HCT116 (cell line): ENCODE measurements at regions not wholly inside any gene's neighbourhood (a gene's known extent, or its start where the extent isn't known, plus 50 kb on each side); places are given as distances from the start of the nearest gene placed in this dataset.

Experiments
- ATAC-seq: fragments of 200-7000 bp; cut with Tn5 transposase; 2 replicates; pipeline ENCODE4 v1.9.1; 2020; ENCODE audit warnings: mild to moderate bottlenecking, moderate library complexity
- BruUV-seq: library from RNA; stranded (reverse); fragments of 400-500 nt; replicated peaks from 2 replicates; lab custom pipeline; 2021; lab: Mats Ljungman, UMichigan
- CTCF ChIA-PET: fragments of 300-600 bp; sonication (Branson Sonifier 250); formaldehyde crosslinking; loops from one replicate; lab custom pipeline; 2021; ENCODE audit warnings: antibody characterized with exemption; lab: Charles Lee
- POLR2A ChIA-PET: fragments of 300-600, 350-600 bp; sonication (Branson Sonifier 250); formaldehyde crosslinking; loops from one replicate; lab custom pipeline; 2021; ENCODE audit warnings: antibody characterized with exemption; lab: Charles Lee
- RAD21 ChIA-PET, 2 experiments: fragments of 300-600 bp; sonication (Branson Sonifier 250); formaldehyde crosslinking; loops; one replicate each; lab custom pipeline; 2023; ENCODE audit warnings: low total read pairs in 2 of 2; ENCODE audit not compliant: uncharacterized antibody in 2 of 2, unreplicated experiment in 2 of 2, low non-redundant PET in 1 of 2; lab: Charles Lee
- DNase-seq: peaks from one replicate; pipeline ENCODE4 v3.0.0-alpha.2; 2010; ENCODE audit warnings: low read depth, low spot score
- H2AFZ ChIP-seq: fragments of 200-600 bp; shearing (Covaris generic), sonication (generic); 2 replicates; pipeline ENCODE4 v1.6.1; 2017; ENCODE audit warnings: low read depth, mixed run types, mixed read lengths, antibody characterized with exemption, low read length; ENCODE audit not compliant: poor library complexity, severe bottlenecking
- H3K27ac ChIP-seq: 2 replicates; pipeline ENCODE4 v1.5.1; 2012; ENCODE audit warnings: low read depth, low read length
- H3K27me3 ChIP-seq: fragments of 200-600 bp; sonication (generic); 2 replicates; pipeline ENCODE4 v1.6.1; 2016; ENCODE audit warnings: mixed run types, low read length, mixed read lengths; ENCODE audit not compliant: insufficient read depth
- H3K36me3 ChIP-seq, 2 experiments: fragments of 200-500 bp in 1 of 2; fragments of 200-600 bp in 1 of 2; sonication (Bioruptor generic) in 1 of 2; sonication (generic) in 1 of 2; 2 replicates each; pipeline versions ENCODE4 v1.5.1 to v1.6.1; 2014 to 2016; ENCODE audit warnings: low read length in 2 of 2, inconsistent platforms in 1 of 2, mixed read lengths in 1 of 2, mixed run types in 1 of 2; ENCODE audit not compliant: insufficient read depth in 2 of 2, control insufficient read depth in 1 of 2
- H3K4me1 ChIP-seq, 2 experiments: fragments of 200-600 bp in 1 of 2; sonication (generic) in 1 of 2; 2 replicates each; pipeline versions ENCODE4 v1.5.1 to v1.6.1; 2012 to 2017; ENCODE audit warnings: low read length in 2 of 2, inconsistent platforms in 1 of 2, mild to moderate bottlenecking in 1 of 2, mixed read lengths in 1 of 2, mixed run types in 1 of 2, moderate library complexity in 1 of 2; ENCODE audit not compliant: insufficient read depth in 2 of 2, control insufficient read depth in 1 of 2
- H3K4me2 ChIP-seq: fragments of 200-600 bp; sonication (generic); 2 replicates; pipeline ENCODE4 v1.6.1; 2017; ENCODE audit warnings: mixed run types, low read length, mixed read lengths
- H3K4me3 ChIP-seq, 2 experiments: fragments of 200-600 bp in 1 of 2; sonication (generic) in 1 of 2; replicated peaks in 1 of 2; 2 replicates each; pipeline ENCODE4 v1.5.1; 2011 to 2016; ENCODE audit warnings: low read length in 2 of 2, control low read depth in 1 of 2, low read depth in 1 of 2, mild to moderate bottlenecking in 1 of 2, mixed read lengths in 1 of 2, mixed run types in 1 of 2
- H3K79me2 ChIP-seq: fragments of 200-600 bp; sonication (generic); 2 replicates; pipeline ENCODE4 v1.6.1; 2017; ENCODE audit warnings: mild to moderate bottlenecking, mixed run types, low read length, moderate library complexity, mixed read lengths; ENCODE audit not compliant: insufficient read depth
- H3K9ac ChIP-seq: fragments of 200-600 bp; sonication (generic); 2 replicates; pipeline ENCODE4 v1.6.1; 2016; ENCODE audit warnings: low read length, mixed read lengths
- H3K9me2 ChIP-seq: fragments of 200-600 bp; sonication (generic), shearing (Covaris generic); 2 replicates; pipeline ENCODE4 v1.6.1; 2017; ENCODE audit warnings: mixed run types, mild to moderate bottlenecking, moderate library complexity; ENCODE audit not compliant: insufficient read depth
- H3K9me3 ChIP-seq, 2 experiments: fragments of 200-500 bp in 1 of 2; fragments of 200-600 bp in 1 of 2; sonication (Bioruptor generic) in 1 of 2; sonication (generic) in 1 of 2; 2 replicates each; pipeline ENCODE4 v1.6.1; 2014 to 2017; ENCODE audit warnings: low read length in 2 of 2, mixed read lengths in 2 of 2, inconsistent platforms in 1 of 2, low read depth in 1 of 2, mild to moderate bottlenecking in 1 of 2, mixed run types in 1 of 2, moderate library complexity in 1 of 2; ENCODE audit not compliant: control insufficient read depth in 1 of 2, insufficient read depth in 1 of 2
- H4K20me1 ChIP-seq: fragments of 200-600 bp; sonication (generic), shearing (Covaris generic); 2 replicates; pipeline ENCODE4 v1.6.1; 2017; ENCODE audit warnings: mixed run types, mild to moderate bottlenecking, moderate library complexity; ENCODE audit not compliant: insufficient read depth
- ATF3 ChIP-seq: IDR thresholded peaks from 2 replicates; pipeline ENCODE4 v1.6.1; 2012
- CBX3 ChIP-seq: IDR thresholded peaks from 2 replicates; pipeline ENCODE4 v1.6.1; 2012; ENCODE audit warnings: low read depth
- CEBPB ChIP-seq: IDR thresholded peaks from 2 replicates; pipeline ENCODE4 v1.6.1; 2012; ENCODE audit warnings: low read depth
- EGR1 ChIP-seq: IDR thresholded peaks from 2 replicates; pipeline ENCODE4 v1.6.1; 2012; ENCODE audit warnings: low read depth
- ELF1 ChIP-seq: IDR thresholded peaks from 2 replicates; pipeline ENCODE4 v1.6.1; 2012; ENCODE audit warnings: low read depth, borderline replicate concordance
- EZH2 ChIP-seq: fragments of 200-600 bp; sonication (generic); IDR thresholded peaks from 2 replicates; pipeline ENCODE4 v1.6.1; 2017; ENCODE audit warnings: antibody characterized with exemption, mixed run types
- EZH2phosphoT487 ChIP-seq: fragments of 200-600 bp; IDR thresholded peaks from 2 replicates; pipeline ENCODE4 v1.6.1; 2018; ENCODE audit warnings: antibody characterized with exemption, borderline replicate concordance
- FOSL1 ChIP-seq: IDR thresholded peaks from 2 replicates; pipeline ENCODE4 v1.6.1; 2012; ENCODE audit warnings: low read depth
- JUND ChIP-seq: IDR thresholded peaks from 2 replicates; pipeline ENCODE4 v1.6.1; 2012
- MAX ChIP-seq: IDR thresholded peaks from 2 replicates; pipeline ENCODE4 v1.6.1; 2012
- POLR2A ChIP-seq: IDR thresholded peaks from 2 replicates; pipeline ENCODE4 v1.7.0; 2011; ENCODE audit warnings: borderline replicate concordance; ENCODE audit not compliant: insufficient read depth, insufficient read length; ENCODE audit errors: extremely low read depth
- POLR2AphosphoS5 ChIP-seq: IDR thresholded peaks from 2 replicates; pipeline ENCODE4 v1.6.1; 2011; ENCODE audit warnings: mild to moderate bottlenecking, low read depth, low read length, moderate library complexity
- RAD21 ChIP-seq: IDR thresholded peaks from 2 replicates; pipeline ENCODE4 v1.6.1; 2012; ENCODE audit warnings: low read depth, mild to moderate bottlenecking
- SRF ChIP-seq: IDR thresholded peaks from 2 replicates; pipeline ENCODE4 v1.6.1; 2012; ENCODE audit warnings: low read depth
- TCF7L2 ChIP-seq: IDR thresholded peaks from 2 replicates; pipeline ENCODE4 v1.7.0; 2011; ENCODE audit warnings: borderline replicate concordance, inconsistent platforms; ENCODE audit not compliant: insufficient read depth, insufficient read length; ENCODE audit errors: extremely low read depth
- YY1 ChIP-seq: IDR thresholded peaks from 2 replicates; pipeline ENCODE4 v1.6.1; 2011; ENCODE audit warnings: low read length, low read depth, moderate library complexity, mild to moderate bottlenecking; ENCODE audit not compliant: insufficient replicate concordance; ENCODE audit errors: extremely low read depth
- ZFX ChIP-seq: fragments of 450-650 bp; IDR thresholded peaks from 2 replicates; pipeline ENCODE4 v1.6.1; 2017
- ZNF274 ChIP-seq: fragments of 200-500 bp; sonication (Bioruptor generic); IDR thresholded peaks from 2 replicates; pipeline ENCODE4 v1.6.1; 2014; ENCODE audit warnings: mild to moderate bottlenecking, low read depth, low read length, inconsistent platforms
- intact Hi-C: fragments of 100-400 bp; cut with micrococcal nuclease; formaldehyde crosslinking; loops from 2 replicates; pipeline ENCODE4 v1.10.0; 2022

GRCh38 chr3:191557322-191557721 lies 96.4 kb downstream of the PYDC2 start:
- TF ChIP-seq SRF (no peak), MAX (no peak), CBX3 (no peak), EZH2phosphoT487 (no peak), ZFX (no peak), ZNF274 (no peak), POLR2AphosphoS5 (no peak), ATF3 (no peak), FOSL1 (no peak), EZH2 (no peak), TCF7L2 (no peak), YY1 (no peak), ELF1 (no peak), EGR1 (no peak), JUND (no peak), RAD21 (no peak), CEBPB (no peak), POLR2A (no peak)
- Histone ChIP-seq H4K20me1 (no peaks in the 10 kb centered on the region), H3K4me3 (no peak overlapping the region), H3K9me2 (no peaks in the 10 kb centered on the region), H3K27ac (no peak overlapping the region), H3K4me1 (no peaks in the 10 kb centered on the region), H3K9me3 (no peaks in the 10 kb centered on the region), H2AFZ (no peak overlapping the region), H3K9ac (no peak overlapping the region), H3K79me2 (no peaks in the 10 kb centered on the region), H3K4me2 (no peak overlapping the region), H3K36me3 (no peaks in the 10 kb centered on the region), H3K27me3 (no peaks in the 10 kb centered on the region)
- ChIA-PET CTCF (no interaction called here), POLR2A (no interaction called here), RAD21 (no interaction called here)
- BruUV-seq: no TSS peak
- intact Hi-C loops: no loop called here
- ATAC-seq (no peak), DNase-seq (no peak)
